ENCODE measurements at regions not wholly inside any gene's neighbourhood (a gene's known extent, or its start where the extent isn't known, plus 50 kb on each side); places are given as distances from the start of the nearest gene placed in this dataset.

GRCh38 chr1:25049190-25049589, 119.1 kb upstream of the RUNX3 start:
- ATAC-seq (peak in 3 of 4 donors; percentile 51 to 81 (median 79)), DNase-seq (no peak)
- H3K36me3 ChIP-seq, result no peaks in the 10 kb centered on the region
- peaks cover 0 to 12% (median 0%) of the 10 kb centered on the region in 12 donors for H3K4me1 ChIP-seq
- H3K27ac ChIP-seq, result no peak overlapping the region
- peaks cover 0 to 11% (median 2%) of the 10 kb centered on the region in 9 donors for H3K27me3 ChIP-seq
- TF ChIP-seq CTCF (IDR thresholded peaks at IDR 0.05), result no peak
- TF ChIP-seq POLR2A (IDR thresholded peaks at IDR 0.05), result no peak
- H3K9me3 ChIP-seq, result no peaks in the 10 kb centered on the region
- no peak overlapping the region for H3K4me3 ChIP-seq
- intact Hi-C loops (cut with DNase I), result no loop called here
- 52 to 69% (median 63%) methylated on average over 1 to 2 of the region's 2 CpGs for WGBS, 4 donors

GRCh38 chr1:25048728-25049127, 118.7 kb upstream of the RUNX3 start:
- Histone ChIP-seq H3K27ac (no peak overlapping the region), H3K4me3 (no peak overlapping the region), H3K27me3 (peaks cover 0 to 11% (median 2%) of the 10 kb centered on the region in 9 donors), H3K4me1 (peaks cover 0 to 12% (median 0%) of the 10 kb centered on the region in 12 donors), H3K36me3 (no peaks in the 10 kb centered on the region), H3K9me3 (peaks cover 0 to 1% (median 0%) of the 10 kb centered on the region in 12 donors)
- TF ChIP-seq CTCF (IDR thresholded peaks at IDR 0.05), result no peak
- TF ChIP-seq POLR2A (IDR thresholded peaks at IDR 0.05), result no peak
- ATAC-seq (no peak), DNase-seq (no peak)
- intact Hi-C loops (cut with DNase I), result no loop called here
- 69 to 73% (median 70%) methylated on average over 6 of the region's 6 CpGs for WGBS, 4 donors

DNA sequence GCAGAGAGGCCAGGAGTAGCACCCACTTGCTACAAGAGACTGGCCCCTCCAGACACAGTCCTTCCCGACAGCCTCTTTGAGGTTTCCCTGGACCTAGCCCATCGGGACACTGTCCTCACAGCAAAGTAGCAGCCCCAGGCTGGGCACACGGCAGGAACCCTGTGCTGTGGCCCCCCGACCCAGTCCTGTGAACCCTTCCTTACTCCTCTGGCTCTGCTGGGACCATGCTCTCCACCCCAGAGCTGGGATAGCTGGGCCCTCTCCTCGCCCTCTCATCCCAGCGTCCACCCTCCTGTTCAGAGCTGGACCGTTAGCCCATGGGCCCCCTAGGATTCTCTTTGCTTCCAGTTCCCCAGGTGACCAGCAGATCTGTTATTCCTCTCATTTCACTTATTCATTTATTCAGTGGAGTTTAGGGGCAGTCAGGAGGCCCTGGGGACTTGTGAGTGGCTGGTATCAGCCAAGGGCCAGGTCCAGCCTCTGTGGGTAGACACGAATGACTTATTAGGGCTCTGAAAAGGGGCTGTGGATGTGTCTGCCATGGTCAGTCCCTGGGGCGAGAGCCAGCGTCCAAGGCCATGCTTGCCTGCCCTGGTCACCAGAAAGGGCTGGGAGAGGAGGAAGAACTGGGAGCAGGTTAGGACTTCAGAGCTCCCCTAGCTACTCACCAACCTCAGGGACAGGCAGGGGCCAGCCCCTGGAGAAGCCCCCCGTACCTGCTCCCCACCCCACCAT, 117.6 kb upstream of the RUNX3 start:
- Histone ChIP-seq H3K27ac (no peak overlapping the region), H3K36me3 (no peaks in the 10 kb centered on the region), H3K4me1 (peaks cover 0 to 12% (median 0%) of the 10 kb centered on the region in 12 donors), H3K9me3 (peaks cover 0 to 5% (median 0%) of the 10 kb centered on the region in 12 donors), H3K27me3 (peaks cover 0 to 12% (median 2%) of the 10 kb centered on the region in 9 donors), H3K4me3 (no peak overlapping the region)
- intact Hi-C loops (cut with DNase I), result no loop called here
- DNase-seq, result no peak
- TF ChIP-seq POLR2A (IDR thresholded peaks at IDR 0.05) (no peak), CTCF (IDR thresholded peaks at IDR 0.05) (no peak)
- WGBS, 4 donors, result 72 to 87% (median 80%) methylated on average over 10 to 11 of the region's 11 CpGs
- ATAC-seq, result no peak

DNA sequence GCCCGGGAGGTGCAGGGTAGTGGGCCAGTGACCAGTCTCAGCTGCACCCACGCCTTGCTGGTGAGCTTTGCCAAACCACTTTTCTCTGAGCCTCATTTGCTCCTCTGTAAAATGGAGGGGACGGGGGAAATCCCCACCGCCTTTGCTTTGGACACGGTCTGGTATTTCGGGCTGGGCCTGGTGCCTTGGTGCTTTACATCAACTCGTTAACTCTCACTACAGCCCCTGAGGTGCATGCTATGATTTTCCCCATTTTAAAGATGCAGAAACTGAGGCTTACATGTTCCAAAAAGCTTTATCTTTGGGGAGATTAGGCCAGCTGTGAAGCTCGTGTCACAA, 116.1 kb upstream of the RUNX3 start:
- TF ChIP-seq POLR2A (IDR thresholded peaks at IDR 0.05), result no peak
- TF ChIP-seq CTCF (IDR thresholded peaks at IDR 0.05), result no peak
- peaks cover 0 to 12% (median 0%) of the 10 kb centered on the region in 12 donors for H3K4me1 ChIP-seq
- ATAC-seq, result no peak
- H3K27ac ChIP-seq, result no peak overlapping the region
- no peak for DNase-seq
- no peaks in the 10 kb centered on the region for H3K36me3 ChIP-seq
- H3K27me3 ChIP-seq, result peaks cover 0 to 13% (median 0%) of the 10 kb centered on the region in 9 donors
- intact Hi-C loops (cut with DNase I), result no loop called here
- H3K9me3 ChIP-seq, result peaks cover 0 to 5% (median 0%) of the 10 kb centered on the region in 12 donors
- WGBS, 4 donors, result 66 to 81% (median 71%) methylated on average over 7 to 8 of the region's 8 CpGs
- no peak overlapping the region for H3K4me3 ChIP-seq
